ENCODE measurements at regions not wholly inside any gene's neighbourhood (a gene's known extent, or its start where the extent isn't known, plus 50 kb on each side); places are given as distances from the start of the nearest gene placed in this dataset.

GRCh38 chr20:53708129-53708968 lies 114.7 kb upstream of the ZNF217 start:
- Histone ChIP-seq H3K9me3 (ENCODE audit: control insufficient read depth, low read depth, low read length) (no peaks in the 10 kb centered on the region), H3K18ac (ENCODE audit: insufficient read length, low read depth, low read length) (no peak overlapping the region), H3K27me3 (ENCODE audit: insufficient read depth, low read length) (no peaks in the 10 kb centered on the region), H2BK12ac (ENCODE audit: insufficient read length, low read depth, low read length) (no peak overlapping the region), H3K56ac (ENCODE audit: insufficient read length, low read depth, low read length) (no peak overlapping the region), H3K23me2 (ENCODE audit: insufficient read length, low read depth, low read length, poor library complexity, severe bottlenecking) (no peaks in the 10 kb centered on the region), H3K79me2 (ENCODE audit: insufficient read depth, low read length) (no peaks in the 10 kb centered on the region), H4K91ac (ENCODE audit: insufficient read length, low read depth, low read length) (no peak overlapping the region), H3T11ph (ENCODE audit: low read length) (no peak overlapping the region), H3K4me2 (ENCODE audit: insufficient read depth, insufficient read length, low read length) (no peak overlapping the region), H3K23ac (ENCODE audit: insufficient read length, low read depth, low read length) (no peak overlapping the region), H3K79me1 (ENCODE audit: insufficient read depth, low read depth, low read length, poor library complexity, severe bottlenecking) (no peaks in the 10 kb centered on the region), H3K4ac (ENCODE audit: low read depth, low read length) (no peak overlapping the region), H2AK5ac (ENCODE audit: insufficient read length, low read length) (no peak overlapping the region), H3K4me1 (ENCODE audit: insufficient read depth, low read length) (peaks cover 7% of the 10 kb centered on the region; the same call in 1 of the 2 replicates), H2AFZ (ENCODE audit: low read length) (no peak overlapping the region), H2BK20ac (ENCODE audit: low read depth, low read length, poor library complexity, severe bottlenecking) (no peak overlapping the region), H3K27ac (ENCODE audit: insufficient read length, low read depth, low read length) (no peak overlapping the region), H4K5ac (ENCODE audit: insufficient read length, low read depth, low read length) (no peak overlapping the region), H3K14ac (ENCODE audit: insufficient read depth, low read length) (no peak overlapping the region), H2BK15ac (ENCODE audit: low read depth, low read length) (no peak overlapping the region), H4K20me1 (ENCODE audit: control insufficient read depth, insufficient read depth, insufficient read length) (no peaks in the 10 kb centered on the region), H2BK5ac (ENCODE audit: insufficient read length, low read length) (no peak overlapping the region), H3K9ac (ENCODE audit: extremely low read depth, insufficient read length, low read length) (no peak overlapping the region), H2BK120ac (ENCODE audit: low read depth, low read length, poor library complexity, severe bottlenecking) (no peak overlapping the region), H4K8ac (replicated peaks; ENCODE audit: insufficient read length, low read depth, low read length) (no peak overlapping the region)
- Mint-ChIP-seq H3K4me3 (no peak overlapping the region), H3K4me1 (peaks cover 44% of the 10 kb centered on the region in 2 experiments), H3K36me3 (ENCODE audit: insufficient read depth in 1 of 3, low read depth in 3 of 3) (no peaks in the 10 kb centered on the region), H3K9me3 (no peaks in the 10 kb centered on the region), H3K27ac (peak overlapping the region in 2 of 3 experiments; percentile 37 to 81; a peak in 4 of 7 replicates), H3K27me3 (ENCODE audit: low read depth) (no peaks in the 10 kb centered on the region)
- no CpG with 5 or more reads among the region's 6 CpGs for WGBS (ENCODE audit: extremely low coverage, insufficient read length, low lambda C conversion rate)
- no peak for TF ChIP-seq CTCF (conservative IDR thresholded peaks at IDR 0.05)
- DNase-seq, result no peak
